GM10266 (cell line): ENCODE measurements at regions not wholly inside any gene's neighbourhood (a gene's known extent, or its start where the extent isn't known, plus 50 kb on each side); places are given as distances from the start of the nearest gene placed in this dataset.

Experiments
- DNase-seq: peaks from one replicate; pipeline ENCODE4 v3.0.0; 2012; ENCODE audit errors: extremely low spot score
- CTCF ChIP-seq: IDR thresholded peaks from 2 replicates; pipeline ENCODE4 v1.5.1; 2012; ENCODE audit warnings: mild to moderate bottlenecking, low read depth; ENCODE audit not compliant: control insufficient read depth, insufficient read depth; ENCODE audit errors: missing control alignments

DNA sequence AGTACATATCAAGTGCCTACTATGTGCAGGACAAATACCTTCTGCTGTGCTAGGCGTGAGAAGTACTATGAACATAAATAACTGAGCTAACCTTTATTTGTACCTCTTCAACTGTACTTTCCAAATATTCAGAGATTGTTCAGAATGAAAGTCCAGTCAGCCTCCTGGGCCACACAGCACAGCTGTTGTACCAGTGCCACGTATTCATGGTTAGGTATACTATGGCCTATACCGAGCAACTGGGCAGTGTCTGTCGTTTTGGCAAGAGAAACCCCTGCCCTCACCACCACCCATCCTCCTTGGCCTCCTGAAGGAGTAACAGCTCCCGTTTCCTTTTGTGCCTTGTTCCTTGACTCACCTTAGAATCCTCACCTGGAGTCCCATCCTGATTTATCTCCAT lies 53.0 kb downstream of the RASSF10 start:
- no peak for DNase-seq

DNA sequence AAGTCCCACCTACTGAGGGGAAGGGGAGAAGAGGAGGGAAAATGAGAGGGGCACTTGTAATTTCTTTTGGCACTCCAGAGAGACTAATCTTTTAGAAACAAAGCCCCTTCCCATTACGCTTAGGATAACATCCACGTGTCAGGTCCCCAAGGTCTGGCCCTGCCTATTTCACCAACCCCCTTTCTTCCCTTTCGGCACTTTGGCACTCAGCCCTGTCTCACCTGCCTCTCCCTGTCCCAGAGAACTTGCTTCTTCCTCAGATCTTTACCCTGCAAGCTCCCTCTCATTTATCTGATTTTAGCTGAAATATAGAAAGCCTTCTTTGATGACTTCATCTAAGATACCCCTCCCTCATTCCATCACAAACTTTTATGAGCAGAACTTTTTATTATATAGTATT lies 55.5 kb downstream of the RASSF10 start:
- TF ChIP-seq CTCF: no peak
- DNase-seq: no peak

More for the DNA sequence above, 53.0 kb downstream of the RASSF10 start:
- TF ChIP-seq CTCF: no peak

GRCh38 chr11:13065200-13065787 lies 56.2 kb downstream of the RASSF10 start:
- TF ChIP-seq CTCF: no peak
- DNase-seq: no peak

DNA sequence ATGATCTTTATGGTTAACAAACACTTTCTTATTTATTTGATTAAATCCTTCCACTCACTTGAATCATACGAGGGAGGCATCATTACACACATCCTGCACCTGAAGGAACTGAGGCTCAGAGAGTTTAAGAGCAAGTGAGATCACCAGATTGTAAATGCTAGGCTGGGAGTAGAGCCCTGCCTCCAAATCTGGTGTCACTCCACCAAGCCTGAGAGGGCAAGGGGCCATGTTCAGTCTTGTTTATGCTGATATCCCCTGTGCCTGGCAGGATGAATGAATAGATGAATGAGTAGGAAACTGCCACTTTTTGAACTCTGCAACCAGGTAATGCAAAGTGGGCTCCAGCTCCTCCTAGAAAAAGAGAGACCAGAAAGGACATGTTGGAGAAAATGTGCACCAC lies 59.1 kb downstream of the RASSF10 start:
- no peak for TF ChIP-seq CTCF
- DNase-seq: no peak

- no peak for DNase-seq
- TF ChIP-seq CTCF: no peak
Measured at GRCh38 chr11:13073119-13073981, 64.2 kb downstream of the RASSF10 start.

- no peak for DNase-seq
- TF ChIP-seq CTCF: no peak
Measured at GRCh38 chr11:13074714-13075464, 65.8 kb downstream of the RASSF10 start.
